ENCODE measurements at regions not wholly inside any gene's neighbourhood (a gene's known extent, or its start where the extent isn't known, plus 50 kb on each side); places are given as distances from the start of the nearest gene placed in this dataset.
"Not testable (repeated sequence)": the region's sequence is repeated elsewhere in the genome, so short reads cannot be mapped to it uniquely, and the experiment has no call there.

- H3K4me3 ChIP-seq; H3K9me3 ChIP-seq; in situ Hi-C loops (cut with MboI; ENCODE audit: low sequenced_read_pairs); H3K27me3 ChIP-seq (ENCODE audit: low read depth); DNase-seq (ENCODE audit: low spot score in 2 of 2); H3K4me1 ChIP-seq; H3K36me3 ChIP-seq (replicated peaks): not testable (repeated sequence)
These were observed 64.4 kb downstream of the TMEM200C start for GRCh38 chr18:5830902-5831301.

GRCh38 chr18:5828913-5829312 lies 66.4 kb downstream of the TMEM200C start:
- H3K4me3 ChIP-seq = no peak overlapping the region
- in situ Hi-C loops (cut with MboI; ENCODE audit: low sequenced_read_pairs) = no loop called here

GRCh38 chr18:5825663-5826062 lies 69.7 kb downstream of the TMEM200C start:
- H3K4me1 ChIP-seq = no peaks in the 10 kb centered on the region
- no peaks in the 10 kb centered on the region for H3K27me3 ChIP-seq (ENCODE audit: low read depth)
- in situ Hi-C loops (cut with MboI; ENCODE audit: low sequenced_read_pairs) = no loop called here
- H3K4me3 ChIP-seq = no peak overlapping the region
- DNase-seq (ENCODE audit: low spot score in 2 of 2) = no peak
- H3K9me3 ChIP-seq = no peaks in the 10 kb centered on the region
- no peaks in the 10 kb centered on the region for H3K36me3 ChIP-seq (replicated peaks)

More at GRCh38 chr18:5828913-5829312, 66.4 kb downstream of the TMEM200C start:
- Histone ChIP-seq H3K4me1 (no peaks in the 10 kb centered on the region), H3K9me3 (no peaks in the 10 kb centered on the region), H3K36me3 (replicated peaks) (no peaks in the 10 kb centered on the region), H3K27me3 (ENCODE audit: low read depth) (no peaks in the 10 kb centered on the region)
- no peak for DNase-seq (ENCODE audit: low spot score in 2 of 2)

- H3K4me1 ChIP-seq = no peaks in the 10 kb centered on the region
- H3K36me3 ChIP-seq (replicated peaks) = no peaks in the 10 kb centered on the region
- H3K27me3 ChIP-seq (ENCODE audit: low read depth) = no peaks in the 10 kb centered on the region
- in situ Hi-C loops (cut with MboI; ENCODE audit: low sequenced_read_pairs) = no loop called here
- H3K9me3 ChIP-seq = no peaks in the 10 kb centered on the region
- no peak for DNase-seq (ENCODE audit: low spot score in 2 of 2)
- H3K4me3 ChIP-seq = no peak overlapping the region
These were observed 70.8 kb downstream of the TMEM200C start for GRCh38 chr18:5824370-5824984.

GRCh38 chr18:5817816-5818215 lies 77.5 kb downstream of the TMEM200C start:
- Histone ChIP-seq H3K4me3 (no peak overlapping the region), H3K9me3 (no peaks in the 10 kb centered on the region), H3K4me1 (no peaks in the 10 kb centered on the region), H3K27me3 (ENCODE audit: low read depth) (no peaks in the 10 kb centered on the region), H3K36me3 (replicated peaks) (no peaks in the 10 kb centered on the region)
- in situ Hi-C loops (cut with MboI; ENCODE audit: low sequenced_read_pairs) = no loop called here
- DNase-seq (ENCODE audit: low spot score in 2 of 2) = no peak

- H3K9me3 ChIP-seq = no peaks in the 10 kb centered on the region; the same call in 1 of the 2 replicates
- DNase-seq (ENCODE audit: low spot score in 2 of 2) = no peak
- H3K4me3 ChIP-seq = no peak overlapping the region
- H3K27me3 ChIP-seq (ENCODE audit: low read depth) = no peaks in the 10 kb centered on the region
- in situ Hi-C loops (cut with MboI; ENCODE audit: low sequenced_read_pairs) = no loop called here
- H3K36me3 ChIP-seq (replicated peaks) = no peaks in the 10 kb centered on the region
- no peaks in the 10 kb centered on the region for H3K4me1 ChIP-seq
These were observed 88.5 kb downstream of the TMEM200C start for GRCh38 chr18:5806860-5807259.

GRCh38 chr18:5787936-5788335 lies 107.4 kb downstream of the TMEM200C start:
- Histone ChIP-seq H3K27me3 (ENCODE audit: low read depth) (no peaks in the 10 kb centered on the region), H3K4me3 (no peak overlapping the region), H3K36me3 (replicated peaks) (no peaks in the 10 kb centered on the region), H3K4me1 (no peaks in the 10 kb centered on the region), H3K9me3 (no peaks in the 10 kb centered on the region)
- DNase-seq (ENCODE audit: low spot score in 2 of 2) = no peak
- in situ Hi-C loops (cut with MboI; ENCODE audit: low sequenced_read_pairs) = no loop called here

- in situ Hi-C loops (cut with MboI; ENCODE audit: low sequenced_read_pairs) = no loop called here
- Histone ChIP-seq H3K4me3 (no peak overlapping the region), H3K36me3 (replicated peaks) (no peaks in the 10 kb centered on the region), H3K9me3 (no peaks in the 10 kb centered on the region), H3K4me1 (no peaks in the 10 kb centered on the region), H3K27me3 (ENCODE audit: low read depth) (no peaks in the 10 kb centered on the region)
- DNase-seq (ENCODE audit: low spot score in 2 of 2) = no peak
These were observed 115.4 kb downstream of the TMEM200C start for GRCh38 chr18:5779922-5780321.

- no peak for DNase-seq (ENCODE audit: low spot score in 2 of 2)
- H3K4me1 ChIP-seq = no peaks in the 10 kb centered on the region
- no peaks in the 10 kb centered on the region for H3K9me3 ChIP-seq
- in situ Hi-C loops (cut with MboI; ENCODE audit: low sequenced_read_pairs) = no loop called here
- no peak overlapping the region for H3K4me3 ChIP-seq
- H3K27me3 ChIP-seq (ENCODE audit: low read depth) = no peaks in the 10 kb centered on the region
- H3K36me3 ChIP-seq (replicated peaks) = no peaks in the 10 kb centered on the region
These were observed 122.8 kb downstream of the TMEM200C start for GRCh38 chr18:5772306-5773105.

- DNase-seq (ENCODE audit: low spot score in 2 of 2) = no peak
- Histone ChIP-seq H3K27me3 (ENCODE audit: low read depth) (no peaks in the 10 kb centered on the region), H3K4me1 (no peaks in the 10 kb centered on the region), H3K36me3 (replicated peaks) (no peaks in the 10 kb centered on the region), H3K4me3 (no peak overlapping the region), H3K9me3 (no peaks in the 10 kb centered on the region)
- in situ Hi-C loops (cut with MboI; ENCODE audit: low sequenced_read_pairs) = no loop called here
These were observed 124.0 kb downstream of the TMEM200C start for GRCh38 chr18:5771343-5771742.

GRCh38 chr18:5770176-5770575 lies 125.1 kb downstream of the TMEM200C start:
- no peaks in the 10 kb centered on the region for H3K9me3 ChIP-seq
- H3K27me3 ChIP-seq (ENCODE audit: low read depth) = no peaks in the 10 kb centered on the region
- no peak overlapping the region for H3K4me3 ChIP-seq
- no peaks in the 10 kb centered on the region for H3K4me1 ChIP-seq
- DNase-seq (ENCODE audit: low spot score in 2 of 2) = no peak
- H3K36me3 ChIP-seq (replicated peaks) = no peaks in the 10 kb centered on the region
- in situ Hi-C loops (cut with MboI; ENCODE audit: low sequenced_read_pairs) = no loop called here

GRCh38 chr18:5768454-5768853 lies 126.9 kb downstream of the TMEM200C start:
- Histone ChIP-seq H3K4me3 (no peak overlapping the region), H3K4me1 (no peaks in the 10 kb centered on the region), H3K36me3 (replicated peaks) (no peaks in the 10 kb centered on the region), H3K9me3 (no peaks in the 10 kb centered on the region), H3K27me3 (ENCODE audit: low read depth) (no peaks in the 10 kb centered on the region)
- in situ Hi-C loops (cut with MboI; ENCODE audit: low sequenced_read_pairs) = no loop called here
- DNase-seq (ENCODE audit: low spot score in 2 of 2) = no peak

- in situ Hi-C loops (cut with MboI; ENCODE audit: low sequenced_read_pairs) = no loop called here
- H3K4me1 ChIP-seq = no peaks in the 10 kb centered on the region
- no peak overlapping the region for H3K4me3 ChIP-seq
- no peaks in the 10 kb centered on the region for H3K36me3 ChIP-seq (replicated peaks)
- H3K27me3 ChIP-seq (ENCODE audit: low read depth) = peaks cover 8% of the 10 kb centered on the region; the same call in 1 of the 2 replicates
- H3K9me3 ChIP-seq = no peaks in the 10 kb centered on the region
- DNase-seq (ENCODE audit: low spot score in 2 of 2) = no peak
These were observed 136.1 kb downstream of the TMEM200C start for GRCh38 chr18:5759194-5759593.

GRCh38 chr18:5756823-5757222 lies 138.5 kb downstream of the TMEM200C start:
- in situ Hi-C loops (cut with MboI; ENCODE audit: low sequenced_read_pairs) = no loop called here
- no peaks in the 10 kb centered on the region for H3K36me3 ChIP-seq (replicated peaks)
- no peaks in the 10 kb centered on the region for H3K4me1 ChIP-seq
- H3K9me3 ChIP-seq = no peaks in the 10 kb centered on the region
- no peak for DNase-seq (ENCODE audit: low spot score in 2 of 2)
- no peak overlapping the region for H3K4me3 ChIP-seq
- H3K27me3 ChIP-seq (ENCODE audit: low read depth) = peaks cover 8% of the 10 kb centered on the region; the same call in 1 of the 2 replicates

Data from HAP-1 (cell line).